IMR-90 (cell line): ENCODE measurements at regions not wholly inside any gene's neighbourhood (a gene's known extent, or its start where the extent isn't known, plus 50 kb on each side); places are given as distances from the start of the nearest gene placed in this dataset.

Source experiments
- ATAC-seq: fragments of 200-7000 bp; cut with Tn5 transposase; 2 replicates; pipeline ENCODE4 v1.9.1; 2020; ENCODE audit warnings: low read depth, mild to moderate bottlenecking, moderate library complexity
- BruUV-seq: library from RNA; stranded (reverse); fragments of 400-500 nt; replicated peaks from 2 replicates; lab custom pipeline; 2021; lab: Mats Ljungman, UMichigan
- CTCF ChIA-PET: fragments of 300-600 bp; formaldehyde crosslinking; extraction: SDS; loops from one replicate; lab custom pipeline; 2021; ENCODE audit warnings: antibody characterized with exemption; lab: Yijun Ruan, JAX
- POLR2A ChIA-PET: fragments of 300-600 bp; sonication (Branson Sonifier 250); formaldehyde crosslinking; loops from one replicate; lab custom pipeline; 2022; ENCODE audit warnings: antibody characterized with exemption; ENCODE audit not compliant: unreplicated experiment; lab: Charles Lee
- DNase-seq: peaks from one replicate; pipeline ENCODE4 v3.0.0; 2013
- H2AFZ ChIP-seq: replicated peaks from 2 replicates; pipeline ENCODE3; 2013; ENCODE audit warnings: low read length, mild to moderate bottlenecking; ENCODE audit not compliant: poor library complexity
- H2AK5ac ChIP-seq: 2 replicates; pipeline ENCODE4 v1.6.1; 2013; ENCODE audit warnings: low read depth, low read length, inconsistent platforms
- H2AK9ac ChIP-seq: replicated peaks from 2 replicates; pipeline ENCODE3; 2013; ENCODE audit warnings: mild to moderate bottlenecking, low read depth, low read length, moderate library complexity; ENCODE audit not compliant: poor library complexity
- H2BK120ac ChIP-seq: 2 replicates; pipeline ENCODE4 v1.6.1; 2013; ENCODE audit warnings: low read depth, low read length, inconsistent platforms
- H2BK15ac ChIP-seq: 3 replicates; pipeline ENCODE4 v1.6.1; 2013; ENCODE audit warnings: low read depth, low read length, inconsistent platforms
- H2BK20ac ChIP-seq: 2 replicates; pipeline ENCODE4 v1.6.1; 2013; ENCODE audit warnings: low read depth, mild to moderate bottlenecking, inconsistent platforms, low read length, moderate library complexity
- H2BK5ac ChIP-seq: 2 replicates; pipeline ENCODE4 v1.6.1; 2013; ENCODE audit warnings: mild to moderate bottlenecking, low read depth, low read length, inconsistent platforms; ENCODE audit not compliant: poor library complexity, severe bottlenecking
- H3K14ac ChIP-seq: replicated peaks from 2 replicates; pipeline ENCODE4 v1.6.1; 2013; ENCODE audit warnings: low read depth, low read length, inconsistent platforms
- H3K18ac ChIP-seq: 2 replicates; pipeline ENCODE4 v1.6.1; 2013; ENCODE audit warnings: low read depth, low read length, control low read depth
- H3K23ac ChIP-seq: 2 replicates; pipeline ENCODE4 v1.6.1; 2013; ENCODE audit warnings: low read depth, low read length, inconsistent platforms
- H3K27ac ChIP-seq: 2 replicates; pipeline ENCODE4 v1.5.1; 2013; ENCODE audit warnings: mild to moderate bottlenecking, control low read depth, low read length; ENCODE audit not compliant: insufficient read depth
- H3K27me3 ChIP-seq: 2 replicates; pipeline ENCODE4 v1.6.1; 2013; ENCODE audit warnings: low read length; ENCODE audit not compliant: control insufficient read depth, insufficient read depth
- H3K36me3 ChIP-seq: 2 replicates; pipeline ENCODE4 v1.6.1; 2013; ENCODE audit warnings: low read length, mixed read lengths; ENCODE audit not compliant: control insufficient read depth, insufficient read depth
- H3K4ac ChIP-seq: 2 replicates; pipeline ENCODE4 v1.6.1; 2013; ENCODE audit warnings: low read depth, low read length, inconsistent platforms
- H3K4me1 ChIP-seq: 2 replicates; pipeline ENCODE4 v1.6.1; 2013; ENCODE audit warnings: low read length, mixed read lengths; ENCODE audit not compliant: control insufficient read depth, insufficient read depth
- H3K4me2 ChIP-seq: 2 replicates; pipeline ENCODE4 v1.6.1; 2013; ENCODE audit warnings: low read depth, mild to moderate bottlenecking, control low read depth, low read length, moderate library complexity
- H3K4me3 ChIP-seq: 2 replicates; pipeline ENCODE4 v1.5.1; 2013; ENCODE audit warnings: low read depth, mild to moderate bottlenecking, control low read depth, low read length, moderate library complexity; ENCODE audit not compliant: insufficient read depth
- H3K56ac ChIP-seq: 2 replicates; pipeline ENCODE4 v1.6.1; 2013; ENCODE audit warnings: low read length, inconsistent platforms; ENCODE audit not compliant: insufficient read depth; ENCODE audit errors: extremely low read depth
- H3K79me1 ChIP-seq, 2 experiments: 2 replicates each; pipeline ENCODE4 v1.6.1; 2013; ENCODE audit warnings: low read length in 2 of 2, inconsistent platforms in 1 of 2, low read depth in 1 of 2
- H3K9ac ChIP-seq: 2 replicates; pipeline ENCODE4 v1.6.1; 2013; ENCODE audit warnings: low read depth, low read length, control low read depth
- H3K9me1 ChIP-seq: 2 replicates; pipeline ENCODE4 v1.6.1; 2013; ENCODE audit warnings: low read length, inconsistent platforms; ENCODE audit not compliant: insufficient read depth
- H3K9me3 ChIP-seq: 2 replicates; pipeline ENCODE4 v1.6.1; 2013; ENCODE audit warnings: low read length; ENCODE audit not compliant: control insufficient read depth, insufficient read depth
- H4K20me1 ChIP-seq: 2 replicates; pipeline ENCODE4 v1.6.1; 2013; ENCODE audit warnings: low read length, inconsistent platforms; ENCODE audit not compliant: insufficient read depth
- H4K5ac ChIP-seq: 2 replicates; pipeline ENCODE4 v1.6.1; 2013; ENCODE audit warnings: mild to moderate bottlenecking, low read depth, low read length, control low read depth
- H4K8ac ChIP-seq, 2 experiments: 2 replicates each; pipeline ENCODE4 v1.6.1; 2013; ENCODE audit warnings: low read depth in 2 of 2, low read length in 2 of 2, control low read depth in 1 of 2, inconsistent platforms in 1 of 2
- H4K91ac ChIP-seq: 2 replicates; pipeline ENCODE4 v1.6.1; 2013; ENCODE audit warnings: low read depth, low read length, inconsistent platforms; ENCODE audit not compliant: insufficient read depth
- BHLHE40 ChIP-seq: fragments of 150-350 bp; IDR thresholded peaks from 2 replicates; pipeline ENCODE4 v1.6.1; 2016; ENCODE audit warnings: mild to moderate bottlenecking, low read depth, low read length
- CEBPB ChIP-seq: IDR thresholded peaks from 2 replicates; pipeline ENCODE4 v1.6.1; 2012; ENCODE audit warnings: low read depth, low read length, improper control_type of control experiment
- CHD1 ChIP-seq: IDR thresholded peaks from 2 replicates; pipeline ENCODE4 v1.6.1; 2012; ENCODE audit warnings: low read depth, low read length, improper control_type of control experiment
- ELK1 ChIP-seq: fragments of 150-350 bp; IDR thresholded peaks from 2 replicates; pipeline ENCODE4 v1.6.1; 2016; ENCODE audit warnings: low read depth, mild to moderate bottlenecking, low read length, moderate library complexity, borderline replicate concordance
- FOS ChIP-seq: fragments of 150-350 bp; IDR thresholded peaks from 2 replicates; pipeline ENCODE4 v1.6.1; 2016; ENCODE audit warnings: low read depth, low read length
- MAFK ChIP-seq: IDR thresholded peaks from 2 replicates; pipeline ENCODE4 v1.6.1; 2012; ENCODE audit warnings: low read depth, low read length, improper control_type of control experiment
- MAZ ChIP-seq: IDR thresholded peaks from 2 replicates; pipeline ENCODE4 v1.6.1; 2012; ENCODE audit warnings: low read depth, mild to moderate bottlenecking, low read length, improper control_type of control experiment, moderate library complexity, borderline replicate concordance
- MXI1 ChIP-seq: IDR thresholded peaks from 2 replicates; pipeline ENCODE4 v1.6.1; 2012; ENCODE audit warnings: low read depth, mild to moderate bottlenecking, low read length, moderate library complexity, borderline replicate concordance
- NFE2L2 ChIP-seq: fragments of 150-350 bp; IDR thresholded peaks from 2 replicates; pipeline ENCODE4 v1.6.1; 2016; ENCODE audit warnings: low read depth, mild to moderate bottlenecking, low read length
- RAD21 ChIP-seq: IDR thresholded peaks from 2 replicates; pipeline ENCODE4 v1.6.1; 2012; ENCODE audit warnings: low read length, improper control_type of control experiment
- RCOR1 ChIP-seq: IDR thresholded peaks from 2 replicates; pipeline ENCODE4 v1.6.1; 2012; ENCODE audit warnings: mild to moderate bottlenecking, low read length, improper control_type of control experiment; ENCODE audit not compliant: insufficient replicate concordance
- RFX5 ChIP-seq: IDR thresholded peaks from 2 replicates; pipeline ENCODE4 v1.8.0; 2012; ENCODE audit warnings: low read depth, mild to moderate bottlenecking, low read length, moderate library complexity
- SMC3 ChIP-seq: fragments of 150-350 bp; IDR thresholded peaks from 2 replicates; pipeline ENCODE4 v1.6.1; 2016; ENCODE audit warnings: low read depth, mild to moderate bottlenecking, antibody characterized with exemption, low read length, moderate library complexity
- WGBS, 2 experiments: methylation state at CpG; one replicate each; pipeline versions ENCODE4 v1.1.5 to v1.1.7; 2013; ENCODE audit warnings: missing lambda C conversion rate in 2 of 2; ENCODE audit not compliant: insufficient read length in 1 of 2; ENCODE audit errors: extremely low coverage in 2 of 2; 5-methylcytosine and 5-hydroxymethylcytosine counted together
- dilution Hi-C: fragments of 300-500 bp; cut with HindIII; formaldehyde crosslinking; loops from one replicate; pipeline ENCODE4 v1.14.3; 2018; ENCODE audit warnings: low sequenced_read_pairs; ENCODE audit not compliant: unreplicated experiment
- in situ Hi-C: fragments of 300-500 bp; cut with MboI; formaldehyde crosslinking; loops from 3 replicates; pipeline ENCODE4 v1.14.3; 2019; ENCODE audit warnings: low sequenced_read_pairs, inconsistent platforms, mixed read lengths
- intact Hi-C: fragments of 100-400 bp; cut with micrococcal nuclease; formaldehyde crosslinking; loops from 2 replicates; pipeline ENCODE4 v1.10.0; 2022
- TF ChIP-seq, protein P1 (sequence below): fragments of 150-350 bp; IDR thresholded peaks from 2 replicates; pipeline ENCODE4 v1.6.1; 2017; ENCODE audit warnings: mild to moderate bottlenecking, antibody characterized with exemption, low read length, low read depth
- TF ChIP-seq, protein P2 (sequence below): conservative IDR thresholded peaks from 2 replicates; pipeline ENCODE4 v1.5.1; 2012; ENCODE audit warnings: mild to moderate bottlenecking, low read depth, low read length, improper control_type of control experiment

DNA sequence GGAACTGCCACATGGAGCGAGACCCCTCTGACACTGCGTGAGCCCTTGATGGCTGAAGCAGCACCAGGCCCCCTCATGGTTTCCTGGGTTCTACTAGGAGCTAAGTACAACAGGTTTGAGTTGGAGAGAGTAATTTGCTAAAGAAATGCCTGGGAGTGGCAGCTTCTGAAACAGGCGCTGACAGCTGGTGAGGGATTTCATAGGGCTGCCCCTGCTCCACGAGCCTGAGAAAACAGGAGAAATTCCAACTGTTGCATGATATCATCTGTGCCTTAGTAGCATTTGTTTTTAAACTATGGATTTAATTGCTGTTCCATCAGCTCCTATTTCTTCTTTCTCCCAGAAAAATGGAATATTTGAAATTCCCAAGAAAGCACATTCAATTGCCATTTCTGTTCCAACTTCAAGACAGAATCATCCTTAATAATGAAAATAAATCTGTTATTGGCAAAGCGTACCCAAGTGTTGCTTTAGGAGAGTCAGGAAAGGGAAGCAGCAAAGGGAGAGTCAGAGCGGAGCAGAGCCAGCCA lies 78.8 kb upstream of the ANKFN1 start:
- intact Hi-C loops, result no loop called here
- Histone ChIP-seq H4K5ac (no peak overlapping the region), H3K79me1 (no peaks in the 10 kb centered on the region), H2BK120ac (no peak overlapping the region), H3K9me3 (peaks cover 6% of the 10 kb centered on the region; the same call in 1 of the 2 replicates), H3K56ac (no peak overlapping the region), H3K9ac (no peak overlapping the region), H4K8ac (no peak overlapping the region), H3K4me2 (no peak overlapping the region), H2BK15ac (no peak overlapping the region), H3K27me3 (no peaks in the 10 kb centered on the region), H3K14ac (no peak overlapping the region), H2AFZ (no peak overlapping the region), H4K20me1 (no peaks in the 10 kb centered on the region), H3K4me1 (no peaks in the 10 kb centered on the region), H3K4ac (no peak overlapping the region), H3K18ac (no peak overlapping the region), H3K36me3 (no peaks in the 10 kb centered on the region), H2AK5ac (no peak overlapping the region), H4K91ac (no peak overlapping the region), H2BK20ac (no peak overlapping the region), H2AK9ac (no peak overlapping the region), H3K27ac (no peak overlapping the region), H3K4me3 (no peak overlapping the region), H3K23ac (no peak overlapping the region), H3K9me1 (no peaks in the 10 kb centered on the region), H2BK5ac (no peak overlapping the region)
- dilution Hi-C loops, result no loop called here
- 17% methylated on average over 2 of the region's 6 CpGs; no CpG with 5 or more reads in 1 of the 2 experiments for WGBS, 2 experiments
- DNase-seq (no peak), ATAC-seq (no peak)
- in situ Hi-C loops, result no loop called here
- POLR2A ChIA-PET, result no interaction called here
- CTCF ChIA-PET, result no interaction called here
- BruUV-seq, result no TSS peak
- TF ChIP-seq SMC3, result no peak
- no peak for TF ChIP-seq CEBPB
- TF ChIP-seq MAFK, result no peak
- TF ChIP-seq ELK1, result no peak
- TF ChIP-seq CHD1, result no peak
- no peak for TF ChIP-seq BHLHE40
- TF ChIP-seq RAD21, result no peak
- TF ChIP-seq, protein P1, sequence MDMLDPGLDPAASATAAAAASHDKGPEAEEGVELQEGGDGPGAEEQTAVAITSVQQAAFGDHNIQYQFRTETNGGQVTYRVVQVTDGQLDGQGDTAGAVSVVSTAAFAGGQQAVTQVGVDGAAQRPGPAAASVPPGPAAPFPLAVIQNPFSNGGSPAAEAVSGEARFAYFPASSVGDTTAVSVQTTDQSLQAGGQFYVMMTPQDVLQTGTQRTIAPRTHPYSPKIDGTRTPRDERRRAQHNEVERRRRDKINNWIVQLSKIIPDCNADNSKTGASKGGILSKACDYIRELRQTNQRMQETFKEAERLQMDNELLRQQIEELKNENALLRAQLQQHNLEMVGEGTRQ, result no peak
- no peak for TF ChIP-seq RCOR1
- TF ChIP-seq, protein P2, sequence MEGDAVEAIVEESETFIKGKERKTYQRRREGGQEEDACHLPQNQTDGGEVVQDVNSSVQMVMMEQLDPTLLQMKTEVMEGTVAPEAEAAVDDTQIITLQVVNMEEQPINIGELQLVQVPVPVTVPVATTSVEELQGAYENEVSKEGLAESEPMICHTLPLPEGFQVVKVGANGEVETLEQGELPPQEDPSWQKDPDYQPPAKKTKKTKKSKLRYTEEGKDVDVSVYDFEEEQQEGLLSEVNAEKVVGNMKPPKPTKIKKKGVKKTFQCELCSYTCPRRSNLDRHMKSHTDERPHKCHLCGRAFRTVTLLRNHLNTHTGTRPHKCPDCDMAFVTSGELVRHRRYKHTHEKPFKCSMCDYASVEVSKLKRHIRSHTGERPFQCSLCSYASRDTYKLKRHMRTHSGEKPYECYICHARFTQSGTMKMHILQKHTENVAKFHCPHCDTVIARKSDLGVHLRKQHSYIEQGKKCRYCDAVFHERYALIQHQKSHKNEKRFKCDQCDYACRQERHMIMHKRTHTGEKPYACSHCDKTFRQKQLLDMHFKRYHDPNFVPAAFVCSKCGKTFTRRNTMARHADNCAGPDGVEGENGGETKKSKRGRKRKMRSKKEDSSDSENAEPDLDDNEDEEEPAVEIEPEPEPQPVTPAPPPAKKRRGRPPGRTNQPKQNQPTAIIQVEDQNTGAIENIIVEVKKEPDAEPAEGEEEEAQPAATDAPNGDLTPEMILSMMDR, result no peak
- no peak for TF ChIP-seq MXI1
- no peak for TF ChIP-seq MAZ
- no peak for TF ChIP-seq RFX5
- no peak for TF ChIP-seq FOS
- no peak for TF ChIP-seq NFE2L2
